Iris pigment epithelial cell (primary cell): ENCODE measurements at regions not wholly inside any gene's neighbourhood (a gene's known extent, or its start where the extent isn't known, plus 50 kb on each side); places are given as distances from the start of the nearest gene placed in this dataset.
A peak's percentile ranks its signal among the peaks of the same experiment; 100 is the strongest.
"Not testable (repeated sequence)": the region's sequence is repeated elsewhere in the genome, so short reads cannot be mapped to it uniquely, and the experiment has no call there.

Experiments
- DNase-seq: peaks from one replicate; pipeline ENCODE4 v3.0.0-alpha.2; 2011; ENCODE audit warnings: low read depth

DNA sequence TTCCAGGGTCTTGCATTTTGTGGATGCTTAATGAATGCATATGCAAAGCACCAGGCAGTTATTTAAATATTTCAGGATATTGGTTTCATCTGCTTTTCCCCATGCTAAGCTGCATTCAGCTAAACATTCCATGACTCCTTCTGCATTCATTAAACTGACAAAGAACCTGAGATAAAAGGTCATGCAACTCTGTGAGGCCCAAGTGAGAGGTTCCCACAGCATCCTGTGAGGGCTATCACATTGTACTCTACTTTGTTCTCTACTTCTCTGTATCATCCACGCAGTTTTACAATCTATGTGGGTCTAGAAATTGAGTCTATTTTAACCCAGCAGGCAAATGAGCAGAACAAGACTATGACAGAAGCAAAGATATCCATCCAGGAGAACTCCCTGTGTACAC, 86.4 kb upstream of the PRSS16 start:
- no peak for DNase-seq

DNA sequence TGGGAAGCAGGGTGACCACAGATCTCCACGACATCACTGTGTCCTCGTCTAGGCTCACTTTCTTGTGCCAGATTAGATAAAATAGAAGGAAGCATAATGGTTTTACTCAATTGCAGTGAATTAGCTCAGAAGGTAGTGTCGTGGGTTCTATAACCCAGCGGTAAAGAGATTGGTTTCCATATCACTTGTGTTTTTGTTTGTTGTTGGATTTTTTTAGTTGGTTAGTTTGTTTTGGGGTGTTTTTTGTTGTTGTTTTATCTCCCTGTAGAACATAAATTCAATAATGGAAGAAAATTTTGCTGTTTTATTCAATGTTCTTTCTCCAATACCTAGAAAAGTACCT, 85.9 kb upstream of the PRSS16 start:
- no peak for DNase-seq

DNA sequence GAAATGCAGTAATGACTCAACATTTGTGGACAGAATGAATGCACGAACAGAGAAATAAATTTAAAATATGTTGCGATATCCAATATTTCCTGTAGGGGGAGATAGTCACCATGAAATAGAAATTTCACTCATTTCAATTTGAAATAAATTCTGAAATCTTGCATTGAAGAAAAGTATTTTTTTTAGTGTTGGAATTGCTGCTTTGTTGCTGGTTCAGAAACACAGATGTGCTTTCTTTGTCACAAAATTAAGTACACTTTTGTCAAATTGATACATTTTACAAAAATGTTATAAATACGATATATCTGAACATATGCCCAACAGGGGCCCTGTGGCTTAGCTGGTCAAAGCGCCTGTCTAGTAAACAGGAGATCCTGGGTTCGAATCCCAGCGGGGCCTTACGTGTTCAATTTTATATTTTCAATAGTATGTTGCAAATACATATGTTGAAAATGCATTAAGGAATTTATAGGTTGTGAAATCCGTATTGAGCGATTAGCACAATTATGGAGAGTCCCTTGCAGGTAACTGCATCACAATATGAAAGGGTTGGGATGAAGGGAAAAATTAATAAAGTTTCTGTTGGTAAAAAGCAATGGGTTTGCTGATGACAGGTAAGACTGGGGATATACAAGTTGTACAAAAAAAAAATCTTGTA, 85.4 kb upstream of the PRSS16 start:
- peak; percentile 70 for DNase-seq

DNA sequence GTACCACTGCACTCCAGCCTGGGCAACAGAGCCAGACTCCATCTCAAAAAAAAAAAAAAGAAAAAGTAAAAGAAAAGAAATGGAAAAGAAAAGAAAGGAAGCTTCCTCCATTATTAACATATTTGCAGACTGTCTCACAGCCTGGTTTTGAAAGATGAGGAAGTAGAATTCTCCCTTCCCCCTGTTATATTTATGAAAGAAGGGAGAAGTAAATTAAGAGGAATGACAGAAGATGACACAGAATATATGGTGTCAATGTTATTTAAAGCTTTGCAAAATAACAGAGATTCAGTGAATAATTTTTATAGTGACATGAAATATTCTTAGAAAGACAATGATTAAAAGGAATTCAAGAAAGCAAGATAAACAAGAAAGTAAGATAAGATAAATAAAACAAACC, 83.7 kb upstream of the PRSS16 start:
- DNase-seq = no peak

DNA sequence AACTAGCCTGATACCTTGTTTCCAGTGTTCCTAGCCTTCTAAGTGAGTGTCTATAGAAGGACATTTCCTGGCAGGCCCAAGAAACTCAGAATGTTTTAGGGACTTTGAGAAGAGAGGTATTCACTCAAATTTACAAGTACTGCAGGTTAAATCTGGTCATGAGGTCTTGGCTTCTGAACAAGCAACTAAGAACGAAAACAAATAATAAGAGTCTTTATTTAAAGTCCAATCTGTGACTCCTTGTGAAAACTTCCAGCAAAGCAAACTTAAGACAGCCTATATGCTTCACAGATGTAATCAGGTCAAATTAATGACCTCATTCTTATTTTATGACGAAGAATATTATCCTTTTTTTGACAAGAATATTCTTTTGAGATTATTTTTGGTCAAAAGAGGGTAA, 79.4 kb upstream of the PRSS16 start:
- peak; percentile 76 for DNase-seq

DNA sequence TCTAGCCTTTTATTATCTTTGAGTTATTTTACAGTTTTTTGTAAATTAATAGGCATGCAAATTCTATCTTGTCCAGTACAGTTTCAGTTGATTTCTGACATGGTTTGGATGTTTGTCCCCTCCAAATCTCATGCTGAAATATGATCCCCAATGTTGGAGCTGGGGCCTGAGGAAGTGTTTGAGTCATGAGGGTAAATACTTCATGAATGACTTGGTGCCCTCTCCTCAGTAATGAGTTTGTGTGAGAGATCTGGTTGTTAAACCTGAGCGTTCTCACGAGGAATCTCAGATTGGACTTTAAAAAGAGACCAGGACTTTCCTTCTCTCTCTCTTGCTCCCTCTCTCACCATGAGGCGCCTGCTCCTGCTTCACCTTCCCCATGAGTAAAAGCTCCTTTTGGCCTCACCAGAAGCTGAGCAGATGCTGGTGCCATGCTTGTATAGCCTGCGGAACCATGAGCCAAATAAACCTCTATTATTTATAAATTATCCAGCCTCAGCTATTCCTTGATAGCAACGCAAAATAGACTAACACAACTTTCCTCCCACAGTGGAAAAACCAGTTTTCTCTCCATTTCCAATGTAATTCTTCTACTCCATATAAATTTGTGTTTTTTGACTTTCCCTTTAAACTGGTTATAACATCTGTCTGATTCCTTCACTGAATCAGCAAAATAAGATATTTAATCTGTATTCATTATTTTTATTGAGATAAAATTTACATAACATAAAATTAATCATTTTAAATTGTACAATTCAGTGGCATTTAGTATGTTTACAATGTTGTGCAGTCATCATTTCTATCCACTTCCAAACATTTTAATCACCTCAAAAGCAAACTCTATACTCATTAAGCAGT, 78.7 kb upstream of the PRSS16 start:
- DNase-seq = peak; percentile 94

DNA sequence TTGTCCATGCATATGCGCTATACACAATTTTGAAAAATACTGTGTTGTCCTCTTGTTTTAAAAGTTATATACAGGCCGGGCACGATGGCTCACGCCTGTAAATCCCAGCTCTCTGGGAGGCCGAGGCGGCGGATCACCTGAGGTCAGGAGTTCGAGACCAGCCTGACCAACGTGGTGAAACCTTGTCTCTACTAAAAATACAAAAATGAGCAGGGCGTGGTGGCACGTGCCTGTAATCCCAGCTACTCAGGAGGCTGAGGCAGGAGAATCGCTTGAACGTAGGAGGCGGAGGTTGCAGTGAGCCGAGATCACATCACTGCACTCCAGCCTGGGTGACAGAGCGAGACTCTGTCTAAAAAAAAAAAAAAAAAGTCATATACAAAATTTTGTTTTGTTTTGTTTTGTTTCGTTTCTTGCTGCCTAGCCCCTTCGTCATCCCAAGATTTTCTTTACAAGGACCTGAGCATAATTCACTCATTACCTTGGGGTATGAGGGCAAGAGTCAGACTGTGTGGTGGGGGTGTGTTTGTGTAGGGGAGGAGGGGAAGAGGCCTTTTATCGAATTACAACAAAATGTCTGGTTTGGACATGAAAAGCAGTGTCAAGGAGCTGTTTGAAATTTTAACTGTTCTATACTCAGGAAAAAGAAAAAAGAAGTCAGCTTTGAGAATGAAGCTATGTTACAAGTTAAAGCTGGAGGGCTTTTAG, 74.8 kb upstream of the PRSS16 start:
- not testable (repeated sequence) for DNase-seq

DNA sequence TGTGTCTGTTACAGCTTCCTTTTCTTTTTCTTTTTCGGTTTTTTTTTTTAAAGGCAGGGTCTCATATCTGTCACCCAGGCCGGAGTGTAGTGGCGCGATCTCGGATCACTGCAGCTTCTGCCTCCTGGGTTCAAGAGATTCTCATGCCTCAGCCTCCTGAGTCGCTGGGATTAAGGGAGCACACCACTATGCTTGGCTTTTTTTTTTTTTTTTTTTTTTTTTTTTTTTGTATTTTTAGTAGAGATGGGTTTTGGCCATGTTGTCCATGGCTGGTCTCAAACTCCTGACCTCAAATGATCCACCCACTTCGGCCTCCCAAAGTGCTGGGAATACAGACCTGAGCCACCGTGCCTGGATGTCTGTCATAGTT, 74.3 kb upstream of the PRSS16 start:
- not testable (repeated sequence) for DNase-seq

DNA sequence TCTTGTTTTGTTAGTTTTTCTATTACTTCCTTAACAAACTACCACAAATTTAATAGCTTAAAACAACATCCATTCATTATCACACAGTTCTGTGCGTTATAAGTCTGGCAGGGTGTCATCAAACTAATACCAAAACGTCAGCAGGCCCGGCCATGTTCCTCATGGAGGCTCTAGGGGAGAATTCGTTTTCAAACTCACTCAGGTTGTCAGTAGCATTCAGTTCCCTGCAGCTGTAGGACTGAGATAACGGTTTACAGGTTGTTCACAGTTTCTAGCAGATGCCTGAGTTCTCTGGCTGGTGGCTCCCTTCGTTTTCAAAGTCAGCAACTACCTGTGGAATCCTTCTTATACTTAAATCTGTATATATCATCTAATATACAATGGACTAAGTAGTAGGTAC, 72.5 kb upstream of the PRSS16 start:
- no peak for DNase-seq

DNA sequence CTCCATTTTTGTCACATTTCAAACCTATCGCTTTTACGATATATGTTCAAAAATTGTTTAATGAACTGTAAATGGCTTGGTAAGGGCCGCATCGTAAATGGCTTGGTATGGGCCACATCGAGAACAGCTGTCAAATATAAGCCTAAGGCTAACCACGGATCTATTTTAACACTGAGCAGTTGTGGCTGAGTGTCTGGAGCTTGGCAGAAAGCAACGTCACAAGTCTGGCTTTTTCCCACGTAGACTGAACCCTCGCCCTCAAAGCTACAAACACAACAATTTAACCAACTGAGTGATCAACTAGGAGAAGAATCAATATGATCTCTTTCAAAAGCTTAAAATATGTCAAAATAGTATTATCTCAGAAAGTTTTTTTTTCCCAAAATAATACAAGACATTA, 71.4 kb upstream of the PRSS16 start:
- DNase-seq = no peak

DNA sequence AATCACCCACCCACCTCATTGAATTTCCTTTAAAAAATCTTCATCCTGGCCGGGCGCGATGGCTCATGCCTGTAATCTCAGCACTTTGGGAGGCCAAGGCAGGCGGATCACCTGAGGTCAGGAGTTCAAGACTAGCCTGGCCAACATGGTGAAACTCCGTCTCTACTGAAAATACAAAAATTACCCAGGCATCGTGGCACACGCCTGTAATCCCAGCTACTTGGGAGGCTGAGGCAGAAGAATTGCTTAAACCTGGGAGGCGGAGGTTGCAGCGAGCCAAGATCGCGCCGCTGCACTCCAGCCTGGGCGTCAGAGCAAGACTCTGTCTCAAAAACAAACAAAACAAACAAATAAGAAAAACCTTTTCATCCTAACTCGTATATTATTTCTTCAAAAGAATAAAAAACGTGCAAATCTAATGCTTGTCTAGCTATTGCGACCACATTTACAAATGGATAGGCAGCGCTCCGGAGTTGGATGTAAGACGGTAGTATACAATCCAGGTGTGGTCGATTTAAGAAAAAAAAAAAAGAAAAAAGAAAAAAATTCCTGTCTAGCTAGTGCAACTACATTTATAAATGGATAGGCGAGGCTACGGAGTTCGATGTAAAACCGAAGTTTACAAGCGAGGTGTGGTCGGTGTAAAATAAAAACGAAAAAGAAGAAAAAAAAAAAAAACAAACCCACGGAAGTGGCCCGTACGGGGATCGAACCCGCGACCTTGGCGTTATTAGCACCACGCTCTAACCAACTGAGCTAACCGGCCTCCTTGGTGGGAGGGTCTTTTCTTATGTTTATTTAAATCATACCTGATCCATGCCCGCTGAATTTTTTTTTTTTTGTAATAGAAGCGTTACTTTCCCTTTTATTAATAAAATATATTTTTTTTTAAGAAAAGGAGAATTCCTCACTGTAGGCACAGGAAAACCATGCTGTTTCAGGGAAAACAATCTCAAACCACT, 70.7 kb upstream of the PRSS16 start:
- no peak for DNase-seq

DNA sequence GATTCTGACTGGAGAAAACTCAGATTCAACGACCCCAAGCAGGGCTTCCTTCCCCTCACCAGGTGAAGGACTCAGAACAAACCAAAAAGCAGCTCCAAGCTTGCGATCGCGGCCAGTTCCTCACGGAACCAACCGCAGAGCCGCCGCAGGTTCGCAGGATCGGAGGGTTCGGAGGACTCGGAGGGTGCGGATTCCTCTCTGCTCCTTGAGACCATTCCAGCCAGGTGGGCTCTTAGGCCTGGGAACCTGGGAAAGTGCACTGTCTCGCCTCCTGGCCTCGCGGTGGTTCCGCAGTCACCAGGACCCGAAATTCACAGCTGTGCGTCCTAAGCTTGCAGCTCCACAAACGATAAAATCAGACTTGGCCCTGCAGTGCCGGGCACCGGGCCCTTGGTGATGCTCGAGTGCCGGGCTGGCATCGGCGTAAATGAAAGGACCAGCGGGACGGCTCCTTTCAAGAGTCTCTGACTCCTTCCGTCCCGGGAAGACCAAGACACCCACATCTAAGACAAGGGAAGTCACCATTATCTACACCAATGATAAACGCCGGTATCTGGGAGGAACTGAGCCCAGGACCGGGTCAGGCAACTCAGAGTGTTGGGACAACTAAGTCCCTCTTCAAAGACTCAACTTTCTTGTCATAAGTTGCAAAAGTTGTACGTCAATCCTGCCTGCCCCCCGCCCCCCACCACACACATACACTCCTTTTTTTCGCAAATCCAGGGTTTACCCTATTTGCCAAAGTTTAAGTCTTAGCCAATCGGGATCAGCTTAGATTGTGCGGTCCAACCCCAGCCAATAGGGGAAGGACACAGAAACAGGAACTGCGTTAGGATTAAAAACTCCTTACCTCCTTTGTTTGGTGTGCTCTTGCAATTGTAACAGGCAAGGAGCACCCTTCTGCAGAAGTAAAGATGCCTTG, 69.8 kb upstream of the PRSS16 start:
- DNase-seq = peak; percentile 94

DNA sequence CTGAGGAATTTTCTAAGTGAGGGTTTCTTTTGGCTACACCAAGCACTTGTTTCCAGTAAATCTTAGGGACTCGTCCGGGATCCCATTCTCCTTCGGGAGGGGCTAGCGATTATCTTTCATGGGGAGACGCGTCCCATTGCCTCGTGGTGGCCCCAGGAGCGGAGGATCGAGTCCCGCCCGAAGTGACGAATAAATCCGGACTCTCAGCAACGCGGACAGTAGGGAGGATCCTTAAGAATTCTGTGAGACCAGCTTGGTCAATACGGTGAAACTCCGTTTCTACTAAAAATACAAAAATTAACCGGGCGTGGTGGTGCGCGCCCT, 69.1 kb upstream of the PRSS16 start:
- DNase-seq = no peak

DNA sequence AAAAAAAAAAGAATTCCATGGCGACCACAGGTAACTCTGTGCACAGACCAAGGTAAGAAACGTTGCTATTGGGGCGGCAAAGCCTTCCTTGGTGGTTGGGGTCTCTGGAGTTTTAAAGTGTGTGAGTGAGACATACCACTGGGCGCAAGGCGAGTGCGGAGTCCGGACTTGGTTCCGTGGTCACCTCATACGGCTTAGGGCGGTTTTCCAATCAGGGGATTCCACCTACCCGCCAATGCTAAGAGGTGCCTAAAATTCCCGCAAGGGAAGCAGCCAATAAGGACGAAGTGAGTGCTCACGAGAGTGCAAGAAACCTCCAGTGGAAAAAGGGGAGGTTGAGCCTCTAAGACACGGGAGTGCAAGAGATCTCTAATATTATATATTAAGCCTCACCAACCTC, 68.6 kb upstream of the PRSS16 start:
- DNase-seq = no peak

DNA sequence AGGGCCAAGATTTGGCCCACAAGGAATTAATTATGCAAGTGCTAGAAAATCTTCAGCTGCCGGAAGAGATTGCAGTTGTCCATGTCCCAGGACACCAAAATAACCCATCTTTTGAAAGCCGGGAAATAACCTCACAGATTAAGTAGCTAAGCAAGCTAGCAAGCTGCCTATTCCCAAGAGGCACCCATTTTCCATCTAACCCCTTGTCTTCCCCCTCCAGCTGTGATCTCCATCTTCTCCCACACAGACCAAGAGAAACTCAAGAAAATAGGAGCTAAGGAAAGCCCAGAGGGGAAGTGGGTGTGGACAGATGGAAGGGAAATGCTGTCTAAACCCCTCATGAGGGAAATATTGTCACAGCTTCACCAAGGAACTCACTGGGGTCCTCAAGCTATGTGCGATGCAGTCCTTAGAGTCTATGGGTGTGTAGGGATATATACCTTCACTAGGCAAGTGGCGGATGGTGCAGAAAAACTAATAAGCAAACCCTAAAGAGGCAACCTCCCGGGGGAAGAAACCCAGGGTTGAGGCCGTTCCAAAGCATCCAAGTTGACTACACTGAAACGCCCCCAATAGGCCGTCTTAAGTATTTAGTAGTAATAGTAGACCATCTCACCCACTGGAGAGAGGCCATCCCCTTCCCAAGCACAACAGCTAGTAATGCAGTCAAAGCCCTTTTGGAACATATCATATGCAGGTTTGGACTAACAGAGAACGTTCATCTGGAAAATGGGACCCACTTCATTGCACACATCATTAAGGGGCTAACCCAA, 64.3 kb upstream of the PRSS16 start:
- DNase-seq = no peak

DNA sequence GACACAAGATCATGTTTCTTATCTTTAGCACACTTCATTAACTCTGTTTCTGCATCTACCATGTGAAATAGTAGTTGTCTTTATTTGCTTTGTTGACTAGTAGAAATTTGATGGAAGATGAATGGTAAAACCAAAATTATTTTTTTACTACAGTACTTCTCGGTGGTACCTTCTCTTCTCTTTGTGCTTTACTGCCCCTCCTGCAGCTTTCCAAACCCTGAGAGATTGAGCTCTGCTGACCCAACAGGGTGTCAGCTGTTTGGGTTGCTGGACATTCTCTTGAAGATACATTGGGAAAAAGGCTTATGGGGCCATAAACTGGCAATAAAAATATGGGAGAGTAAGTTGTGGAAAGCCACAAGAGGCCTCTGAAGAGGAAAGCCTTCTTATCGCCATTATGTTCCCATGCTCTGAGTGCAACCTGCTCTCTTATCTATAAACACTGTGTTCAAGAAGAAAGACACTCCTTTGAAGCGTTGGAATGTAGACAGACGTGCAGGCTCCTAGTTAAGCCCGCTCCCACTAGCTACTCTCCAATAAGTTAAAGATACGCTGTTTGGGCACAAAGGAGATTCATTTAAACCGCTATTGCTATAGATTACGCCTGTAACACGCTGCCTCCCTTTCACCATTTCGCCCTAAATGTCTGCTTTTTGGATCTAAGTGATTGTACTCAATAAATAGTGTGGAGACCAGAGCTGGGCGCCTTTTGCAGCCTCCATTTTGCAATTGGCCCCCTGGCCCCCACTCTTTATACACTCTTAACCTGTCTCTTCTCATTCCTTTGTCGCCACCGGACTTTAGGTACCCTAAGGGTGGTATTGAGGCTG, 60.1 kb upstream of the PRSS16 start:
- no peak for DNase-seq

DNA sequence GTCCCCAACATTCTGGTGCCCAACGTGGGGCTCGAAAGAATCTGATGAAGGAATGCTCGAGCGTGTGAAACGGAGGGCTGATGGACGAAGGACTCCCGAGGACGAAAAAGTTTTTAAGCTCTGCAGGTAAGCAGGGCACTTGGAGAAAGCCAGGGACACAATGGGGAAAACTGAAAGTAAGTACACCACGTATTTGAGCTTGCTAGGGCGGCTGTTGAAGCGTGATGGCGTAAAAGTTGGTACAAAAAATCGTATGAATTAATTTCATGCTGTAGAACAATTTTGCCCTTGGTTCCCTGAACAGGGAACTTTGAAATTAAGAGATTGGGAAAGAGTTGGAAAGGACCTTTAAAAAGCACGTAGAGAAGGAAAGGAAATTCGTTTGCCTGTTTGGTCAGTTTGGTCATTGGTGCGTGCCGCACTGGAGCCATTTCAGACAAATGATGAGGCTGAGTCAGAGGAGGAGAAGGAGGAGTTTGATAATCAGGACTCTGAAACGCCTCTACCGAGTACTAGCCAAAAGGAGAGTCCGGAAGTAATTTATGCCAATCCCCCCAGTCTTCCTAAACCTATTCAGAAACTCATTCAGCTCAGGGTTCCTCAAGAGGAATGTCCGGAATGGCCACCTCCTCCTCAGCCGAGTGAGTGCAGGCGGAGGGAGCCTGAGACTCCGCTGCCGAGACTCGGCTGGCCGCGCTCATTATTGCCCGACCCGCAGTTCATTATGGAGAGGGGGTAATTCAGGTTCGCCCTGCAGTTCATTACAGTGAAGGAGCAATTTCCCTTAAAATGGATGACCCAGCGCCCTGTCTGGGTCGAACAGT, 59.2 kb upstream of the PRSS16 start:
- peak; percentile 76 for DNase-seq

DNA sequence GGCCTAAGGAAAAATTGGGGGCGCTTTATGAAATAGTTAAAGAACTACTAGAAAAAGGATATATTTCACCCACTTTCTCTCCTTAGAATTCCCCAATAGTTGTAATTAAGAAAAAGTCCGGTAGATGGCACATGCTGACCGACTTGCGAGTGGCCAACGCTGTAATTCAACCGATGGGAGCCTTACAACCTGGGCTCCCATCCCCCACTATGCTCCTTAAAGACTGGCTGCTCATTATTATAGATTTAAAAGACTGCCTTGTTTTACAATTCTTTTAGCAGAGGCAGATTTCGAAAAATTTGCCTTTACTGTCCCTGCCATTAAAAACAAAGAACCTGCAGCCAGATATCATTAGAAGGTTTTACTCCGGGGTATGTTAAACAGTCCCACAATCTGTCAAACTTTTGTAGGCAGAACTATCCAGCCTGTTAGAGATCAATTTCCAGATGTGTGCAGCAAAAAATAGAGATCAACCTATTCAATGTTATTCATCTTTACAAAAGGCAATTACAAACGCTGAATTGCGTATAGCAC, 58.5 kb upstream of the PRSS16 start:
- peak; percentile 85 for DNase-seq
